Upper lobe of left lung (tissue), 4 donors: ENCODE measurements at regions not wholly inside any gene's neighbourhood (a gene's known extent, or its start where the extent isn't known, plus 50 kb on each side); places are given as distances from the start of the nearest gene placed in this dataset.

Experiments used
- CTCF ChIP-seq, 6 experiments: fragments of 450-650 bp in 4 of 6; fragments of 200-600 bp in 2 of 6; sonication (generic) in 2 of 6; IDR thresholded peaks; one replicate each; pipeline ENCODE4 v1.5.1; 2016 to 2019; ENCODE audit warnings: antibody characterized with exemption in 6 of 6
- EP300 ChIP-seq, 4 donors: sonication (generic); formaldehyde crosslinking; IDR thresholded peaks; one replicate each; pipeline ENCODE4 v1.5.1; 2017; ENCODE audit warnings: antibody characterized with exemption in 4 of 4, control low read depth in 2 of 4
- POLR2A ChIP-seq, 4 donors: fragments of 450-650 bp; IDR thresholded peaks; one replicate each; pipeline ENCODE4 v1.5.1; 2016 to 2017; ENCODE audit warnings: antibody characterized with exemption in 4 of 4, mild to moderate bottlenecking in 2 of 4
- POLR2AphosphoS5 ChIP-seq, 2 donors: sonication (generic); formaldehyde crosslinking; IDR thresholded peaks; one replicate each; pipeline ENCODE4 v1.5.1; 2017; ENCODE audit warnings: antibody characterized with exemption in 2 of 2

- TF ChIP-seq CTCF (IDR thresholded peaks at IDR 0.05), result no peak
- TF ChIP-seq EP300 (IDR thresholded peaks at IDR 0.05), result no peak
- no peak for TF ChIP-seq POLR2A (IDR thresholded peaks at IDR 0.05)
- no peak for TF ChIP-seq POLR2AphosphoS5 (IDR thresholded peaks at IDR 0.05)
These were observed 104.0 kb downstream of the AIPL1 start for GRCh38 chr17:6330936-6331335.
